Breast epithelium (tissue), 3 donors: ENCODE measurements at regions not wholly inside any gene's neighbourhood (a gene's known extent, or its start where the extent isn't known, plus 50 kb on each side); places are given as distances from the start of the nearest gene placed in this dataset.

Source experiments
- POLR2A ChIP-seq: fragments of 450-650 bp; IDR thresholded peaks from one replicate; pipeline ENCODE4 v1.6.1; 2016; ENCODE audit warnings: antibody characterized with exemption, mild to moderate bottlenecking, moderate library complexity
- POLR2AphosphoS5 ChIP-seq, 3 donors: sonication (generic); formaldehyde crosslinking; IDR thresholded peaks; one replicate each; pipeline ENCODE4 v1.6.1; 2017; ENCODE audit warnings: antibody characterized with exemption in 3 of 3

GRCh38 chr2:14047491-14047890 lies 585.0 kb upstream of the LRATD1 start:
- TF ChIP-seq POLR2A (no peak), POLR2AphosphoS5 (IDR thresholded peaks at IDR 0.05) (no peak)
